ENCODE measurements at regions not wholly inside any gene's neighbourhood (a gene's known extent, or its start where the extent isn't known, plus 50 kb on each side); places are given as distances from the start of the nearest gene placed in this dataset.
"Not testable (repeated sequence)": the region's sequence is repeated elsewhere in the genome, so short reads cannot be mapped to it uniquely, and the experiment has no call there.

GRCh38 chr2:236354056-236354940 lies 90.1 kb upstream of the ASB18 start:
- no peak overlapping the region for H3K27ac ChIP-seq
- TF ChIP-seq CTCF (IDR thresholded peaks at IDR 0.05) (no peak), ZFX (IDR thresholded peaks at IDR 0.05; ENCODE audit: borderline replicate concordance) (no peak)

GRCh38 chr2:236354973-236355595 lies 90.9 kb upstream of the ASB18 start:
- no peak overlapping the region for H3K27ac ChIP-seq
- no peak for TF ChIP-seq ZFX (IDR thresholded peaks at IDR 0.05; ENCODE audit: borderline replicate concordance)
- TF ChIP-seq CTCF (IDR thresholded peaks at IDR 0.05): no peak

GRCh38 chr2:236355911-236356310 lies 91.7 kb upstream of the ASB18 start:
- TF ChIP-seq ZFX (IDR thresholded peaks at IDR 0.05; ENCODE audit: borderline replicate concordance): no peak
- TF ChIP-seq CTCF (IDR thresholded peaks at IDR 0.05): no peak
- H3K27ac ChIP-seq: no peak overlapping the region

GRCh38 chr2:236356321-236356720 lies 92.1 kb upstream of the ASB18 start:
- not testable (repeated sequence) for H3K27ac ChIP-seq

- H3K27ac ChIP-seq: not testable (repeated sequence)
Measured at GRCh38 chr2:236358482-236358881, 94.3 kb upstream of the ASB18 start.

GRCh38 chr2:236359426-236360045 lies 95.3 kb upstream of the ASB18 start:
- TF ChIP-seq ZFX (IDR thresholded peaks at IDR 0.05; ENCODE audit: borderline replicate concordance) (no peak), CTCF (IDR thresholded peaks at IDR 0.05) (no peak)

GRCh38 chr2:236360496-236360895 lies 96.3 kb upstream of the ASB18 start:
- no peak overlapping the region for H3K27ac ChIP-seq
- TF ChIP-seq ZFX (IDR thresholded peaks at IDR 0.05; ENCODE audit: borderline replicate concordance) (no peak), CTCF (IDR thresholded peaks at IDR 0.05) (no peak)

More at GRCh38 chr2:236359426-236360045, 95.3 kb upstream of the ASB18 start:
- no peak overlapping the region for H3K27ac ChIP-seq

- H3K27ac ChIP-seq: no peak overlapping the region
- TF ChIP-seq CTCF (IDR thresholded peaks at IDR 0.05) (no peak), ZFX (IDR thresholded peaks at IDR 0.05; ENCODE audit: borderline replicate concordance) (no peak)
Measured at GRCh38 chr2:236363711-236364277, 99.6 kb upstream of the ASB18 start.
